HG02973 (cell line): ENCODE measurements at regions not wholly inside any gene's neighbourhood (a gene's known extent, or its start where the extent isn't known, plus 50 kb on each side); places are given as distances from the start of the nearest gene placed in this dataset.
"Not testable (repeated sequence)": the region's sequence is repeated elsewhere in the genome, so short reads cannot be mapped to it uniquely, and the experiment has no call there.

Experiments
- ATAC-seq: cut with Tn5 transposase; IDR thresholded peaks from one replicate; pipeline ENCODE4 v1.9.1; 2021; ENCODE audit warnings: moderate library complexity; ENCODE audit not compliant: unreplicated experiment

DNA sequence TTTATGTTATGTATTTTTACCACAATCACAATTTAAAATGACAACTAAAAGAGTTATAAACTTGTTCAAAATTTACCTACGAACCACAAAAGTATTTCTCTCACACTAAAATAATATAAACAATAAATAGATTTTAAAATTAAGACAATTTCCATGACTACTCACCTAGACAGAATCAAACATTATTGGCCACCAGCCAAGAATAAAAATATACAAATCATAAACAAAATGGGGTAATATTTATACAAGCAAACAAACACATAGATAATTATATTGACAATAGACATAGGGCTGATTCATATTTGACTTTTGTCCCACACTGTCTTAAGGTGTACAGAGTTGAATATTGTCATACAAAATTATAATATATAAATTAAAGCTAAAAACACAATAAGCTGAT is 119.6 kb upstream of the ZNF92 start:
- ATAC-seq, result no peak

DNA sequence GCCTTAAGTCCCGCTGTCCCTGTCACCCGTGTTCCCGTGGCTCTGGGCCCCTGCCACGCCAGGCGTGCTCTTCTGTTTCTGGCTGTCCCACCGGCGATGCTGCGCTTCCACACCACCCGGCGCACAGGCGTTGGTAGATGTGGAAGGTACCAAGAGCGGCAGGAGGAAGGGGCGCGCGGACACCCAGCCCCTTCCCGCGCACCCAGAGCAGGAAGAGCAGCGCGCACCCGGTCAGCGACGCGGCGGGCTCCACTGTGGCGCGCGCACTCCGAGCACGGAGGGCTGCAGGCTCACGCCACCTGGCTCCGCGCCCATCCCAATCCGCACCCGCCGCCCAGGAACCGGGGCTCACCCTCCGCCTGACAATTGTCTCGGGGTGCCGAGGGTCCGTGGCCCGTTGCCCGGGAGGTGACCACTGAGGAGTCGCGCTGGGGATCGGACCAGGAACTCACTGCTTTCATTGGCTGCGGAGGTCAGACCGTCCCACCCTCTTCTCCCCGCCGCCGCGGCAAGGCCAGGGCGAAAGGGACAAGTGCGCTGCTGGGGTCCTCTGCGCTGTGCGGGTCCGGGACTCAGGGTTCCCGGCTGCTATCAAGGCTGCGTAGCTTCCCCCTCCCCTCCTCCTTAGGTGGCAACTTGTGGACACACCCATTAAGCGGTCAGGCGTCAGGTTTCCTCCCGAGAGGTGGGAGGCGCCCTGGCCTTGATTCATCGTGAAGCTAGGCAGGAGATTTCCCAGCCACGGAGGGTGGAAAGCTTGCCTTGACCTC is 121.6 kb upstream of the ZNF92 start:
- no peak for ATAC-seq

- no peak for ATAC-seq
Observed at GRCh38 chr7:65250697-65251395, 122.8 kb upstream of the ZNF92 start.

DNA sequence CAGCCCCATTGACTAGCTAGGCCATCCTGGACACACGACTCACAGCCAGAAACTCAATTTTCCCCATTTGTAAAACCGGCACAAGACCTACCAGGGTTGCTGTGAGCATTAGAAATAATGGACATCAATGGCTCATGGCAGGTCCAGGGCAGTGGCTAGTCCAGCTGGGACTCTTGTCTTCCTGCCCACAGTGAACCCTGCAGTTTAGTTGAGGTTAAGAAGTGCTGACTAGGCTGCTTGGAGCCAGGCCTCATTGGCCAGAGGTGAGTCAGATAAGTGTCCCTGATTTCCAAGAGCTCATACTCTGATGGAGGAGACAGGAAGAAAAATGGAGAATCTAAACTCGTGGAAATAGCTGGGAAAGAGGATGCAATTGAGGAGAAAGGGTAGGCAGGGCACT is 123.4 kb upstream of the ZNF92 start:
- ATAC-seq, result no peak

- no peak for ATAC-seq
Observed at GRCh38 chr7:65247491-65247890, 126.2 kb upstream of the ZNF92 start.

DNA sequence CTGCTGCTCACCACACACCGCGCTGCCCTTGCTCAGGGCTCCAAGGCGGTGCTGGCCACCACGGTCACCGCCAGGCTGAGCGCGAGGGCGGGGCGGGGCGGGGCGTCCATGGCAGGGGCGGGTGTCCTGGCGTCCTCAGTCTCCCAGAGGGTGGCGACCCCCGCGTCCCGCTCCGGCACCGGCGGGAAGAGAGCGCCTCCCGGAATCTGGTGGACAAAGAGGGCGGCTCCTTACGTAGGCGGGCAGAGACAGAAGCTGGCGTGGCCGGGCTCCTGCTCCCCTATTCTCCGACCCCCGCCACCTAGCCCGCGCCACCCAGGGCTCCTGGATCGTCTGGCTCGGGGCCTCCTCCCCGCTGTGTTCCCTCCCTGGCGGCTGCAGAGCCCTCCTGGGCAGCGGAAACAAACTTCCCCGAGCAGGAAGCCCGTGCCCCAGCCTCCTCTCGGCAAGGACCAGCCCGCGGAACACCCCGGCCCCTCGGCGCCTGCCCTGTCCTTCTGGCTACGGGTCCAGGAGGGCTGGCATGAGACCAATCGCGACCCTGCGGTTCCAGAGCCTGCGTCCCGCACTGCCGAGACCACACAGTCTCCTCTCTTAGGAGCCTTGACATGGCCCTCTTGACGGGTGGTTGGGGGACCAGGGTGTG is 133.8 kb upstream of the ZNF92 start:
- ATAC-seq, result no peak

DNA sequence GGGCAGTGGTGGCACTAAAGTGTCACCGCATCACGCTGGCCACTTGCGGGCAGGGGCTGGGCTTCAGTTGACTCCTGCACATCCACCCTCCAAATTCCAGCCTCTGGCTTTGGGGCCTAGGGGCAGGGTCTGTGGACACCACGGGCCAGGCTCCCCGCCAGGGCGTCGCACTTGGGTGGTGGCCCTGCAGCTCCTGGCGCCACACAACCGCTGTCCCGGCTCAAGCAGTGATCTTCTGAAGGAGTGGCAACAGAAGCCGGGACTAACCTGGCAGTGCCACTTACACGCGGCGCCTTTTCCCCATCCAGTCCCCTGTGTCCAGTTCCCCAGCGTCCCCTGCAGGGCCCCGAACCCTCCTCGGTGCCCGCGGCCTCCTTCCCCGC is 134.3 kb upstream of the ZNF92 start:
- no peak for ATAC-seq

DNA sequence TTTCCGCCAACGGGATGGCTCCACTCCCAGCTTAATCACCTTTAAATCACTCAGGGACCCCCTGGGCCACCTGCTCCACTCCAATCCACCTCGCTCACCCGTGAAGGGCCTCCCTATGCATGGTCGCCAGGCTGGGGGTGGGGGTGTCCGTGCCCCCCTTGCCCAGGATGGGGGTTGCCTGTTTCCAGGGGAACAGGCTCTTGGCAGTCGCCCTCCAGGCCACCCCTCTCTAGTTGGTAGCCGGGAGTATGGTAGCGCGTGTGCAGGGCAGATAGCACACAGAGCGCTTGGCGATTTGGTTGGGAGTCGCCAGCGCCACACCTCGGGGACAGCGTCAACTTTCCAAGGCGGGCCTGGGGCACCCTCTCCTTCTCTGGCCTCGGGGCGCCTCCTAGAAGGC is 134.9 kb upstream of the ZNF92 start:
- ATAC-seq, result no peak

DNA sequence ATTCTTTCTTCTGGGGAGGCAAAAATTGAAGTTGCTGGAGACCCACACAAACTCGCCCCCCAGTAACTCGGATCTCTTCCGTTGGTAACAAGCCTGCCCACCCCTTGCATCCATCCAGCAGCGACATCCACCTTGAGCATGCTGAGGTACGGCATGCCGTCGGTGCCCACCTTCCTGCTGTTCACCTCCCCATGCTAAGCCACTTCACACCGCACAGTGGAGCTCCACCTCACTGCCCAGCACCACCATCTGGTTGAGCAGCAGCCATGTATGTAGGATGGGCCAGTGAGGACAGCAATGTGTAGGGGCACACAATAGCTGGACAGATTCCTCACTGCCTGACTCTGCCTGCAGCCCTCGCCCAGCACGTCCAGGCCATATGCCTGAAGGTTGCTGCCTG is 138.1 kb upstream of the ZNF92 start:
- ATAC-seq, result no peak

- ATAC-seq, result no peak
Observed at GRCh38 chr7:65233409-65234034, 140.1 kb upstream of the ZNF92 start.

DNA sequence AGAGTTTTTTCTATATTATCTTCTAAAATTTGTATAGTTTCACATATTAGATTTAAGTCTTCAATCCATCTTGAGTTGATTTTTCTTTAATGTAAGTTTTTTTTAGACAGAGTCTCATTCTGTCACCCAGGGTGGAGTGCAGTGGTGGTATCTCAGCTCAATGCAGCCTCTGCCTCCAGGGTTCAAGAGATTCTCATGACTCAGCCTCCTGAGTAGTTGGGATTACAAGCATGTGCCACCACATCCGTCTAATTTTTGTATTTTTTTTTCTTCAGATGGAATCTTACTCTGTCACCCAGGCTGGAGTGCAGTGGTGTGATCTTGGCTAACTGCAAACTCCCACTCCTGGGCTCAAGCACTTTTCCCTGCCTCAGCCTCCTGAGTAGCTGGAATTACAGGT is 143.4 kb upstream of the ZNF92 start:
- no peak for ATAC-seq

DNA sequence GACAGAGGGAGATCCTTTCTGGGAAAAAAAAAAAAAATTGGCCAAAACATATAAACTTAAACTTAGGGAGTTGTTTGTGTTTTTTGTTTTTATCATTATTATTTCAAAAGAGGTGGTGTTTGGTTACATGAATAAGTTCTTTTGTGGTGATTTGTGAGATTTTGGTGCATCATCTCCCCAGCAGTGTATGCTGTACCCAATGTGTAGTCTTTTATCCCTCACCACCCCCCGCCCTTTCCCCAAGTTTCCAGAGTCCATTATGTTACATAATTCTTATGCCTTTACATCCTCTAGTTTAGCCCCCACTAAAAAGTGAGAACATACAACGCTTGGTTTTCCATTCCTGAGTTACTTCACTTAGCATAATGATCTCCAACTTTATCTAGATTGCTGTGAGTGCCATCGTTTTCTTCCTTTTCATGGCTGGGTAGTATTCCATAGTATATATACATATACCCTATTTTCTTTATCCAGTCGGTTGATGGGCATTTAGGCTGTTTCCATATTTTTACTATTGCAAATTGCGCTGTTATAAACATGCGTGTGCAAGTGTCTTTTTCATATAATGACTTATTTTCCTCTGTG is 148.1 kb upstream of the ZNF92 start:
- ATAC-seq, result no peak

DNA sequence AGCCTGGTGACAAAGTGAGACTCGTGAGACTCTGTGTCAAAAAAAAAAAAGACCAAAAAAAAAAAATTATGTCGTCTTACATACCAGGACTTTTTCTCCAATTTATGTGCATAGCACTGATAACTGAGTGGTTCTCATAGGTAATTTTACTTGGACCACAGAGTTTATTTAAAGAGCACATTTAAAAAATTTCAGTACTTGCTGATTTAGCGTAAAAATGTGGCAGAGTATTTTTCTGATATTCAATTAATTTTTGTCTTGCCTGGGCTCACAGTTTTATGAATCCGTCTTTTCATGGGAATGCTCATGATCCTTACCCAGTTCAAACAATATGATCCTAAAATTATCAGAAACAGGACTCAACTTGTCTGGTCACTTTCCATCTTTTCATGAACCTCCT is 151.0 kb upstream of the ZNF92 start:
- ATAC-seq, result no peak

GRCh38 chr7:65221683-65222082 is 152.0 kb upstream of the ZNF92 start:
- no peak for ATAC-seq

DNA sequence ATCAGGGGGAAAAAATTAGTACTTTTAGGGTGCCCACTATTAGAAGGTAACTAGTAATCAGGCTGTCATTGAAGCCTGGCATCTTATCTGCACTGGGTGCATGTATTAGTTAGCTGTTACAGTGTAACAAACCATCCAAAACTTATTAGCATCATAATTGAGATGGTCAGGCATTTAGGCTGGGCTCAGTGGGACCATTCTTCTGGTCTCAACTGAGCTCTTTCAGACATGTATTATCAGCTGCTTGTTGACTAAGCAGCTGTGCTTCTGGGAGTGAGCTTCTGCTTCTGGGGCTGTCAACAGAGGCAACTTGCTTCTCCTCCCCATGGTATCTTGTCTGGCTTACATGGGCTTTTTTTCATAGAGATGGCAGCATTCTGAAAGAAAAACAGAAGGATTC is 154.0 kb upstream of the ZNF92 start:
- ATAC-seq, result no peak

GRCh38 chr7:65216469-65216868 is 157.2 kb upstream of the ZNF92 start:
- peak; percentile 86 for ATAC-seq

GRCh38 chr7:65213260-65213659 is 160.4 kb upstream of the ZNF92 start:
- not testable (repeated sequence) for ATAC-seq

DNA sequence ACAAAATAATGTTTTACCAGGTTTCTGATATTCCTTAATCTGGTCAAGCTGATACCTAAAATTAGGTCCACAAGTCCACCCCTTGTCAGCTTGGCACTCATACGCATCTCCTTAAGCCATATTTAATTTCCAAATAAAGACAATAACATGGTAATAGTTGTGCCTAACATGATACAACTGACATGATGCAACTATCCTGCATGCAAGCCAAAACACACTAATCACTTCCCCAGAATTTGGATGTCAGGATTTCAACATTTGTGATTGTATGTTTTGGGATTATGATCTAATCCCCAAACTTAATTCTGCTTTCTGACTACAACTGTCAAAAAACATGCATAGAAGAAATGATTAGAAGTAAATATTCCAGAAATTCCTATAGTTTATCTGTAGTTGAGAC is 174.4 kb upstream of the ZNF92 start:
- not testable (repeated sequence) for ATAC-seq

GRCh38 chr7:65193334-65194058 is 180.2 kb upstream of the ZNF92 start:
- not testable (repeated sequence) for ATAC-seq

DNA sequence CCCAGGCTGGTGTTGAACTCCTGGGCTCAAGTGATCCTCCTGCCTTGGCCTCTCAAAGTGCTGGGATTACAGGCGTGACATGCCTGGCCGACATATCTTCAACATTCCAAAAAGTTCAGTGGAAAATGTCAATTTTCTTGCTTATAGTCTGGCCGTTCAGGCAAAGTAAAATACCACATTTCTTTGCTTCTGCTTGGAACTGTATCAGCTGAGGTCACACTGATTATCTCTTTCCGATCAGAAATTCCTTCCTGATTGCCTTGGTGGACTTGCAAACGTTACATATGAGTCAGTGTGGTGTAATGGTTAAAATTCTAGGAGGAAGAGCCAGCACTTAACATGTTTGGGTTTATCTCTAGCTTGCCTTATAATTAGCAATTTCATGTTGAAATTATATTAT is 170.6 kb upstream of the ERV3-1 start:
- not testable (repeated sequence) for ATAC-seq

- not testable (repeated sequence) for ATAC-seq
Observed at GRCh38 chr7:65150105-65150504, 143.6 kb upstream of the ERV3-1 start.
